Fibroblast of the aortic adventitia (primary cell): ENCODE measurements at regions not wholly inside any gene's neighbourhood (a gene's known extent, or its start where the extent isn't known, plus 50 kb on each side); places are given as distances from the start of the nearest gene placed in this dataset.

Experiments
- DNase-seq: peaks from one replicate; pipeline ENCODE4 v3.0.0-alpha.2; 2010; ENCODE audit warnings: low read depth
- H3K4me3 ChIP-seq: 2 replicates; pipeline ENCODE4 v1.5.1; 2011; ENCODE audit warnings: low read depth, mild to moderate bottlenecking, control low read depth, low read length, moderate library complexity
- TF ChIP-seq, protein P1 (sequence below): IDR thresholded peaks from 2 replicates; pipeline ENCODE4 v1.5.1; 2011; ENCODE audit warnings: mild to moderate bottlenecking, low read length, control low read depth, inconsistent platforms; ENCODE audit not compliant: insufficient read depth

DNA sequence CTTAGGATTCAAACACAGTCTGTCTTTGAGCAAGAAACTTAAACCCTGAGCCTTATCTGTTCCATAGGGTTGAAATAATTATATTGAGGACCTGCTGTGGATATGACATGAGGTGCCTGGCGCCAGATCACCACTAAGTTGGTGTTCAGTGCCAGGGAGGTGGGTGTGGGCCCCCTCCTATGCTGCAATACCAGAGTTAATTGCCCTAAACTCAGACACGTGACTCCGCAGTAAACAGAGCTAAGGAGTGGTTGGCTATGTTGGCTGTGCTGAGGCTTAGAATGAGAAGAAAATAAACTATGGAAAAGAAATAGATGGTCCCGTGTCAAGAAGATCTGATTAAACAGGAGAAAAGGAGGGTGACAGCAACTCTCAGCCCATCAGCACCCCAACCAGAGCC is 419.4 kb upstream of the JARID2 start:
- TF ChIP-seq, protein P1, sequence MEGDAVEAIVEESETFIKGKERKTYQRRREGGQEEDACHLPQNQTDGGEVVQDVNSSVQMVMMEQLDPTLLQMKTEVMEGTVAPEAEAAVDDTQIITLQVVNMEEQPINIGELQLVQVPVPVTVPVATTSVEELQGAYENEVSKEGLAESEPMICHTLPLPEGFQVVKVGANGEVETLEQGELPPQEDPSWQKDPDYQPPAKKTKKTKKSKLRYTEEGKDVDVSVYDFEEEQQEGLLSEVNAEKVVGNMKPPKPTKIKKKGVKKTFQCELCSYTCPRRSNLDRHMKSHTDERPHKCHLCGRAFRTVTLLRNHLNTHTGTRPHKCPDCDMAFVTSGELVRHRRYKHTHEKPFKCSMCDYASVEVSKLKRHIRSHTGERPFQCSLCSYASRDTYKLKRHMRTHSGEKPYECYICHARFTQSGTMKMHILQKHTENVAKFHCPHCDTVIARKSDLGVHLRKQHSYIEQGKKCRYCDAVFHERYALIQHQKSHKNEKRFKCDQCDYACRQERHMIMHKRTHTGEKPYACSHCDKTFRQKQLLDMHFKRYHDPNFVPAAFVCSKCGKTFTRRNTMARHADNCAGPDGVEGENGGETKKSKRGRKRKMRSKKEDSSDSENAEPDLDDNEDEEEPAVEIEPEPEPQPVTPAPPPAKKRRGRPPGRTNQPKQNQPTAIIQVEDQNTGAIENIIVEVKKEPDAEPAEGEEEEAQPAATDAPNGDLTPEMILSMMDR: no peak
- no peak for DNase-seq
- no peak overlapping the region for H3K4me3 ChIP-seq

DNA sequence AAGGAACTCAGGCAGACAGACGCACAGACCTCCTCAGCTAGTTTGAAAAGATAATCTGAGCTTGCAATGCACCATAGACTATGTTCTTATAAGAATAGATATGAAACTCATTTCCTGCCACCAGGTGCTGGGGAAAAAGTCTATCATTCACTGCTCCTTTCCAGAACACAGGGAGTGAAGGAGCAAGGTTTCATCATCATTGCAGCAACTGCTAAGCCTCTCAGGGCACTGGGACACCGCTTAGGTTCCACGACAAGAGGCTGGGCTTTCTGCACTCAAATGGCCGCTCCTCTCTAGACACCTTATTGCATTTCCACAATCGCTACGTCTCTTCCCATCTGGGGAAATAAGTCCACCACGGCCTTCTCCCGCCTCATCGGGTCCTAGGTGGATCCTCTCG is 418.5 kb upstream of the JARID2 start:
- no peak for DNase-seq
- TF ChIP-seq, protein P1: no peak

DNA sequence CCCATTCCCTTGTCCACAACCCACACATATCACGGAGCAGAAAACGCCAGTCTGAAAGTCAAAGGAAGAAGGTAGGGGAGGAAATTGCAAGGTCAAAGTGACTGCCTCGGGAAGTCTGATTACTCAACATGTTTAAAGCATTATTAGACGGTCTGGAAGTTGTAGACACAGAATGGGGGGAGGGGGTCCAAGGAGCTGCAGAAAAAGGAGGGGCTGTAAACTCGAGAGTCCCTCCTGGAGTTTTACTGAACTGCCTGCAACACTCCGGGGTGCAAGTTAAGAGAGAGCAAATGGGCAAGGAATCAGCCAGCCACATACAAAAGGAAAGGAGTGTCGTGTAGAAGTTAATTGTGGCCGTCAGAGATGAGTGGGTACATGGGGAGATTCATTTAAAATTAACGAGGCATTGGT is 417.7 kb upstream of the JARID2 start:
- no peak overlapping the region for H3K4me3 ChIP-seq
- TF ChIP-seq, protein P1: no peak
- DNase-seq: no peak

More for the DNA sequence above, 418.5 kb upstream of the JARID2 start:
- no peak overlapping the region for H3K4me3 ChIP-seq

DNA sequence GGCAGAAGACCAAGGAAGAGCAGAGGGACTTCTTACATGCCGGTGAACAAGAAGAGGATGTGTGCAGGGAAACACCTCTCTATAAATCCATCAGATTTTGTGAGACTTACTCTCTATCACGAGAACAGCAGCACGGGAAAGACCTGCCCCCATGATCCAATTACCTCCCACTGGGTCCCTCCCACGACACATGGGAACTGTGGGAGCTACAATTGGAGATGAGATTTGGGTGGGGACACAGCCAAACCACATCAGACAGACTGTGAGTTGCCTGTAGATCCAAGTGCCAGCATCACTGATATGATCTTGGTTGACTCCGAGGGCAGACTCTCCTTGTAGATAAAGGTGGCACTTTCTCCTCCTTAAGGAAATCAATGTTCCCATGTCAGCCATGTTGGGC is 414.8 kb upstream of the JARID2 start:
- TF ChIP-seq, protein P1: no peak
- no peak for DNase-seq
- no peak overlapping the region for H3K4me3 ChIP-seq

DNA sequence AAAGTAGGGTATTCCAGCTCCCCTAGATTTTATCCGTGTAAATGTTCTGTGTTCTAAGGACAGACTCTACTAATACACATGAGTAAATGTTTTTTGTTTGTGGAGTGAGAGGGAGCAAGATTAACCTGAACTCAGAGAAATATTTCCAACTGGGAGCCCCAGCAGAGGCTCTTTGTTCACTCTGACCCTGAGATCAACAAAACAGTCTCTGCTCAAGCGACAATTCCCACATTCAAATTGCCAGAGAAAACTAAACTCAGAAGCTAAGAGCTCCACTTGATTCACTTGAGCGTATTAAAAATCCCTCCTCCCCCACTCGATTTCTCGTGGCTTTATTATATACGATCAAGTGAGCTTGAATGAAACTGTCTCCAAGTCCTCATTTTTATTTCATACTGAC is 413.9 kb upstream of the JARID2 start:
- TF ChIP-seq, protein P1: no peak
- DNase-seq: no peak

DNA sequence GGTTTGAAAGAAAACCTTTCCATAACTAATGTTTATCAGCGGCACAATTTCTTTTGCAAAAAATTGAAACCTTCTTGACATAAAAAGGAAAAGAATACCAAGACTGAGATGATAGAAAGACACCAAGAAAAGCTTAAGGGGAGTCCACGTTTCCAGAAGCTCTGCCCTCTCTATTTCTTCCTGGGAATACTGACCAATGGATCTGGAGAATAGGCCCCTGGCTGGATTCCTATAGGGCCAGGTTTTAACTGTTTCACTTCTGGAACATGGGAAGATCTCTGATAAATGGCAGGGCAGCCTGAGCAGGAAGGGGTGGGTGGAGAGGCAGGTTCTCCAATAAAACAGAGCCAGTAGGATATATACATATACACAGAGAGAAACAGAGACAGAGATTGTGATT is 413.4 kb upstream of the JARID2 start:
- TF ChIP-seq, protein P1: no peak
- DNase-seq: no peak
- H3K4me3 ChIP-seq: no peak overlapping the region

More for the DNA sequence above, 413.9 kb upstream of the JARID2 start:
- no peak overlapping the region for H3K4me3 ChIP-seq

DNA sequence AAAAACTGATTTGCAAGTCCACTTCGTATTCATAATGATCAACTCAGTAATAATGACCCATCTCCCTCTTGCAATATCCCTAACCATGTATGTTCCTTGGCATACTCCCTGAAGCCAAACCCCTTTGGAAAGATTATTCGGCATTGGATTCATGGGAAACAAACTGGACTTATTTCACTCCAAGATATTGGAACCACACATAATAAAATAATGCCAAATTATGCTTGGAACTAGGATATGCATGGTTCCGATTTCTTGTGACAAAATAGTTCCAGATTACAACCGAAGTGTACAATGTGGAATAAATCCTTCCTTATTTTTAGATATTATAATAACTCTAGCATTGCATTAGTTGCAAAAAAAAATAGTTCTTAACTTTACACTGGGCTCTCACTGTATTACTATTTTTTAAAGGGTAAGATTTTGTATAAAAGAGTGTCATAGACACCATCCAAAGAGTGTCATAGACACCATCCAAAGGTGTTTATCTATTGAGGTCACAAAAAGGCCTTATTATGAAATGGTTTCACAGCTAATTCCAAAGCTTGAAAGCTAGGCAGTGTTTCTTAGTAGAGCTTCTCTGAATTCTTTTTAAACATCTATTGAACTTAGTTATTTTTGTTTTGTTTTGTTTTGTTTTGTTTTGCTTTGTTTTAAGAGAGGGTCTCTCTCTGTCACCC is 410.9 kb upstream of the JARID2 start:
- no peak overlapping the region for H3K4me3 ChIP-seq
- DNase-seq: no peak
- TF ChIP-seq, protein P1: no peak
